HG03558 (cell line): ENCODE measurements at regions not wholly inside any gene's neighbourhood (a gene's known extent, or its start where the extent isn't known, plus 50 kb on each side); places are given as distances from the start of the nearest gene placed in this dataset.

Experiments
- ATAC-seq: cut with Tn5 transposase; IDR thresholded peaks from one replicate; pipeline ENCODE4 v1.9.1; 2021; ENCODE audit warnings: moderate number of reproducible peaks; ENCODE audit not compliant: unreplicated experiment; ENCODE audit errors: extremely low read depth

GRCh38 chr12:4857472-4858291 lies 52.0 kb upstream of the KCNA1 start:
- ATAC-seq: no peak

GRCh38 chr12:4858386-4858785 lies 51.3 kb upstream of the KCNA1 start:
- no peak for ATAC-seq

DNA sequence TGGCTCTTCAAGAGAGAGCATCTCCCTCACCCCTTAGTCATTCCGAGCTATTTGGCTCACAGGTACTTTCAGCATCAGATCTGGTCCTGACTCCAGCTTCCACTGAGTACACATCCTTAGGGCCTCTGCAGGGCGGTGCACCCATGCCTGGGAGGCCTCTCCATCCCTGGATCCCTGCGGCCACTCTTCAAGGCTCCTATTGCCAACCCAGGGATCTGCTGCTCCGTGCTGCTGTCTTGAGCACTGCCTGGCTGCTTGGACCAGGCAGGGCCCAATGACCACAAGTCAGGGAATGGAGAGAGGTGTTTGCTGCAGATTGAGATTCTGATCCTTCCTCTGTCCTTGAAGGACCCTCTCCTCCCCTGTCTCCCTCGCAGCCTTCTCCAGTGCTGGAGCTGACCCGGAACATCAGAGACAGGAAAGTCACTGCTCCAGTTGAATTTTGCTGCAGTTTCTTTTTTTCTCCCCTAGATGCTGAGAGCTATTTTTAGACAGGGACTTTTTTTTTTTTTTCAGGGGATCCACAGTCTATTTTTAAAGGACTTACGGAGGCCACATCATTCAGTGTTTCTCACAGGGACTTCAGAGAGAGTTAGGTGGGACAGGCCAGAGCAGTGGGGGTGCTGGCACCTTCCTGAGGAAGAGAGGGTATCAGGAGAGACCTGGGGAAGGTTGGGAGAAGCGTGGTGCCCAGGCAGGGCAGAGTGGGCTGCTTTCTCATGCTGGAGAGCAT lies 50.1 kb upstream of the KCNA1 start:
- no peak for ATAC-seq
